Breast epithelium (tissue), 4 donors: ENCODE measurements at regions not wholly inside any gene's neighbourhood (a gene's known extent, or its start where the extent isn't known, plus 50 kb on each side); places are given as distances from the start of the nearest gene placed in this dataset.

ENCODE experiments used
- DNase-seq, 2 donors: peaks; one replicate each; pipeline ENCODE4 v3.0.0-alpha.2; 2019; ENCODE audit warnings: low spot score in 2 of 2
- H3K27ac ChIP-seq, 2 donors: fragments of 200-600 bp; sonication (generic) in 1 of 2; one replicate each; pipeline ENCODE4 v1.5.1; 2016 to 2019; ENCODE audit warnings: mild to moderate bottlenecking in 1 of 2
- H3K27me3 ChIP-seq, 2 donors: fragments of 200-600 bp; sonication (generic) in 1 of 2; one replicate each; pipeline versions ENCODE4 v1.5.1 to v1.6.0; 2017 to 2019; ENCODE audit warnings: control low read depth in 1 of 2, mild to moderate bottlenecking in 1 of 2
- H3K36me3 ChIP-seq: fragments of 200-600 bp; one replicate; pipeline ENCODE4 v1.5.1; 2019
- H3K4me1 ChIP-seq, 2 donors: fragments of 200-600 bp; sonication (generic); one replicate each; pipeline ENCODE4 v1.5.1; 2016 to 2019; ENCODE audit warnings: control low read depth in 1 of 2
- H3K4me3 ChIP-seq, 3 donors: fragments of 200-600 bp; sonication (generic); 1 replicate in 2 of 3; 2 replicates in 1 of 3; pipeline ENCODE4 v1.5.1; 2016 to 2019; ENCODE audit warnings: mild to moderate bottlenecking in 3 of 3, moderate library complexity in 2 of 3
- H3K9me3 ChIP-seq, 2 donors: fragments of 200-600 bp; sonication (generic) in 1 of 2; one replicate each; pipeline ENCODE4 v1.5.1; 2016 to 2019; ENCODE audit warnings: control low read depth in 1 of 2
- CTCF ChIP-seq, 3 donors: fragments of 450-650 bp; IDR thresholded peaks; one replicate each; pipeline ENCODE4 v1.5.1; 2016 to 2017; ENCODE audit warnings: antibody characterized with exemption in 3 of 3, mild to moderate bottlenecking in 3 of 3, moderate library complexity in 3 of 3
- POLR2A ChIP-seq: fragments of 450-650 bp; IDR thresholded peaks from one replicate; pipeline ENCODE4 v1.6.1; 2016; ENCODE audit warnings: antibody characterized with exemption, mild to moderate bottlenecking, moderate library complexity
- POLR2AphosphoS5 ChIP-seq, 3 donors: sonication (generic); formaldehyde crosslinking; IDR thresholded peaks; one replicate each; pipeline ENCODE4 v1.6.1; 2017; ENCODE audit warnings: antibody characterized with exemption in 3 of 3
- intact Hi-C: fragments of 100-400 bp; cut with DNase I; formaldehyde crosslinking; loops from one replicate; pipeline ENCODE4 v1.15.1; 2023; ENCODE audit warnings: low total_unique reads

- Histone ChIP-seq H3K36me3 (no peaks in the 10 kb centered on the region), H3K4me1 (no peaks in the 10 kb centered on the region), H3K9me3 (peaks cover 4 to 19% of the 10 kb centered on the region in 2 donors), H3K27ac (no peak overlapping the region), H3K4me3 (no peak overlapping the region), H3K27me3 (no peaks in the 10 kb centered on the region)
- intact Hi-C loops = no loop called here
- DNase-seq = no peak
- no peak for TF ChIP-seq POLR2A
- TF ChIP-seq CTCF (IDR thresholded peaks at IDR 0.05) = no peak
- no peak for TF ChIP-seq POLR2AphosphoS5 (IDR thresholded peaks at IDR 0.05)
Measured at GRCh38 chr9:116027511-116027910, 126.1 kb upstream of the PAPPA start.

GRCh38 chr9:116027951-116028350, 125.6 kb upstream of the PAPPA start:
- peaks cover 4 to 19% of the 10 kb centered on the region in 2 donors for H3K9me3 ChIP-seq
- intact Hi-C loops = no loop called here
- H3K27me3 ChIP-seq = no peaks in the 10 kb centered on the region
- H3K4me3 ChIP-seq = no peak overlapping the region
- no peaks in the 10 kb centered on the region for H3K4me1 ChIP-seq
- DNase-seq = no peak
- TF ChIP-seq POLR2A (no peak), POLR2AphosphoS5 (IDR thresholded peaks at IDR 0.05) (no peak), CTCF (IDR thresholded peaks at IDR 0.05) (no peak)
- H3K27ac ChIP-seq = no peak overlapping the region
- H3K36me3 ChIP-seq = no peaks in the 10 kb centered on the region

- H3K4me1 ChIP-seq = no peaks in the 10 kb centered on the region
- no peaks in the 10 kb centered on the region for H3K27me3 ChIP-seq
- H3K4me3 ChIP-seq = no peak overlapping the region
- intact Hi-C loops = no loop called here
- no peak for DNase-seq
- no peaks in the 10 kb centered on the region for H3K36me3 ChIP-seq
- no peak overlapping the region for H3K27ac ChIP-seq
- peaks cover 4 to 19% of the 10 kb centered on the region in 2 donors for H3K9me3 ChIP-seq
- TF ChIP-seq CTCF (IDR thresholded peaks at IDR 0.05) = no peak
- TF ChIP-seq POLR2AphosphoS5 (IDR thresholded peaks at IDR 0.05) = no peak
- TF ChIP-seq POLR2A = no peak
Measured at GRCh38 chr9:116030517-116030916, 123.1 kb upstream of the PAPPA start.

- intact Hi-C loops = no loop called here
- H3K36me3 ChIP-seq = no peaks in the 10 kb centered on the region
- no peak for DNase-seq
- H3K4me3 ChIP-seq = no peak overlapping the region
- no peak overlapping the region for H3K27ac ChIP-seq
- H3K27me3 ChIP-seq = no peaks in the 10 kb centered on the region
- H3K4me1 ChIP-seq = no peaks in the 10 kb centered on the region
- H3K9me3 ChIP-seq = peaks cover 4 to 19% of the 10 kb centered on the region in 2 donors
- TF ChIP-seq POLR2AphosphoS5 (IDR thresholded peaks at IDR 0.05) (no peak), CTCF (IDR thresholded peaks at IDR 0.05) (no peak)
Measured at GRCh38 chr9:116032683-116033440, 120.7 kb upstream of the PAPPA start.

GRCh38 chr9:116039312-116039711, 114.3 kb upstream of the PAPPA start:
- TF ChIP-seq POLR2A (no peak), CTCF (IDR thresholded peaks at IDR 0.05) (no peak), POLR2AphosphoS5 (IDR thresholded peaks at IDR 0.05) (no peak)
- intact Hi-C loops = no loop called here
- no peaks in the 10 kb centered on the region for H3K36me3 ChIP-seq
- no peak overlapping the region for H3K27ac ChIP-seq
- H3K4me3 ChIP-seq = no peak overlapping the region
- H3K27me3 ChIP-seq = no peaks in the 10 kb centered on the region
- H3K9me3 ChIP-seq = no peaks in the 10 kb centered on the region
- no peak for DNase-seq
- no peaks in the 10 kb centered on the region for H3K4me1 ChIP-seq
